ENCODE measurements at regions not wholly inside any gene's neighbourhood (a gene's known extent, or its start where the extent isn't known, plus 50 kb on each side); places are given as distances from the start of the nearest gene placed in this dataset.

- Mint-ChIP-seq H3K27me3 (no peaks in the 10 kb centered on the region), H3K27ac (no peak overlapping the region), H3K4me1 (no peaks in the 10 kb centered on the region), H3K9me3 (no peaks in the 10 kb centered on the region), H3K4me3 (no peak overlapping the region), H3K36me3 (ENCODE audit: low read depth) (no peaks in the 10 kb centered on the region)
- no peak for DNase-seq
- ATAC-seq = no peak
Observed at GRCh38 chr10:106183041-106183440, 981.5 kb downstream of the SORCS1 start.

GRCh38 chr10:106182542-106182941 is 982.0 kb downstream of the SORCS1 start:
- H3K4me1 Mint-ChIP-seq = no peaks in the 10 kb centered on the region
- no peaks in the 10 kb centered on the region for H3K9me3 Mint-ChIP-seq
- DNase-seq (no peak), ATAC-seq (no peak)
- H3K27me3 Mint-ChIP-seq = no peaks in the 10 kb centered on the region
- H3K27ac Mint-ChIP-seq = no peak overlapping the region
- no peaks in the 10 kb centered on the region for H3K36me3 Mint-ChIP-seq (ENCODE audit: low read depth)
- H3K4me3 Mint-ChIP-seq = no peak overlapping the region

GRCh38 chr10:106181501-106181900 is 983.0 kb downstream of the SORCS1 start:
- H3K9me3 Mint-ChIP-seq = no peaks in the 10 kb centered on the region
- no peaks in the 10 kb centered on the region for H3K4me1 Mint-ChIP-seq
- no peaks in the 10 kb centered on the region for H3K36me3 Mint-ChIP-seq (ENCODE audit: low read depth)
- H3K27ac Mint-ChIP-seq = no peak overlapping the region
- ATAC-seq (no peak), DNase-seq (no peak)
- no peaks in the 10 kb centered on the region for H3K27me3 Mint-ChIP-seq
- H3K4me3 Mint-ChIP-seq = no peak overlapping the region

GRCh38 chr10:106179430-106179829 is 985.1 kb downstream of the SORCS1 start:
- ATAC-seq (no peak), DNase-seq (no peak)

GRCh38 chr10:106175760-106176377 is 988.6 kb downstream of the SORCS1 start:
- no peaks in the 10 kb centered on the region for H3K36me3 Mint-ChIP-seq (ENCODE audit: low read depth)
- ATAC-seq = no peak
- H3K27ac Mint-ChIP-seq = no peak overlapping the region
- H3K4me3 Mint-ChIP-seq = no peak overlapping the region
- H3K4me1 Mint-ChIP-seq = no peaks in the 10 kb centered on the region
- DNase-seq = no peak
- no peaks in the 10 kb centered on the region for H3K27me3 Mint-ChIP-seq
- no peaks in the 10 kb centered on the region for H3K9me3 Mint-ChIP-seq

More at GRCh38 chr10:106179430-106179829, 985.1 kb downstream of the SORCS1 start:
- Mint-ChIP-seq H3K36me3 (ENCODE audit: low read depth) (no peaks in the 10 kb centered on the region), H3K4me3 (no peak overlapping the region), H3K27me3 (no peaks in the 10 kb centered on the region), H3K27ac (no peak overlapping the region), H3K4me1 (no peaks in the 10 kb centered on the region), H3K9me3 (no peaks in the 10 kb centered on the region)

- no peak overlapping the region for H3K27ac Mint-ChIP-seq
- no peak overlapping the region for H3K4me3 Mint-ChIP-seq
- H3K36me3 Mint-ChIP-seq (ENCODE audit: low read depth) = no peaks in the 10 kb centered on the region
- no peaks in the 10 kb centered on the region for H3K9me3 Mint-ChIP-seq
- DNase-seq (no peak), ATAC-seq (no peak)
- no peaks in the 10 kb centered on the region for H3K27me3 Mint-ChIP-seq
- H3K4me1 Mint-ChIP-seq = no peaks in the 10 kb centered on the region
Observed at GRCh38 chr10:106173838-106174237, 990.7 kb downstream of the SORCS1 start.

- ATAC-seq (no peak), DNase-seq (no peak)
- Mint-ChIP-seq H3K4me1 (no peaks in the 10 kb centered on the region), H3K9me3 (no peaks in the 10 kb centered on the region), H3K27ac (no peak overlapping the region), H3K27me3 (no peaks in the 10 kb centered on the region), H3K4me3 (no peak overlapping the region), H3K36me3 (ENCODE audit: low read depth) (no peaks in the 10 kb centered on the region)
Observed at GRCh38 chr10:106169241-106169640, 995.3 kb downstream of the SORCS1 start.

- no peaks in the 10 kb centered on the region for H3K27me3 Mint-ChIP-seq
- ATAC-seq (no peak), DNase-seq (no peak)
- H3K27ac Mint-ChIP-seq = no peak overlapping the region
- peaks cover 5% of the 10 kb centered on the region for H3K9me3 Mint-ChIP-seq
- no peaks in the 10 kb centered on the region for H3K36me3 Mint-ChIP-seq (ENCODE audit: low read depth)
- no peaks in the 10 kb centered on the region for H3K4me1 Mint-ChIP-seq
- no peak overlapping the region for H3K4me3 Mint-ChIP-seq
Observed at GRCh38 chr10:106167946-106168345, 996.6 kb downstream of the SORCS1 start.

GRCh38 chr10:106158241-106158640 is 1006.3 kb downstream of the SORCS1 start:
- Mint-ChIP-seq H3K27me3 (no peaks in the 10 kb centered on the region), H3K27ac (no peak overlapping the region)

GRCh38 chr10:106147021-106147420 is 1017.5 kb downstream of the SORCS1 start:
- Mint-ChIP-seq H3K27ac (no peak overlapping the region), H3K9me3 (no peaks in the 10 kb centered on the region), H3K36me3 (ENCODE audit: low read depth) (no peaks in the 10 kb centered on the region), H3K27me3 (no peaks in the 10 kb centered on the region), H3K4me1 (no peaks in the 10 kb centered on the region), H3K4me3 (no peak overlapping the region)
- ATAC-seq (no peak), DNase-seq (no peak)

More at GRCh38 chr10:106158241-106158640, 1006.3 kb downstream of the SORCS1 start:
- Mint-ChIP-seq H3K4me3 (no peak overlapping the region), H3K36me3 (ENCODE audit: low read depth) (no peaks in the 10 kb centered on the region), H3K9me3 (peaks cover 12% of the 10 kb centered on the region), H3K4me1 (no peaks in the 10 kb centered on the region)
- ATAC-seq (no peak), DNase-seq (no peak)

GRCh38 chr10:106139915-106140314 is 1024.6 kb downstream of the SORCS1 start:
- no peaks in the 10 kb centered on the region for H3K27me3 Mint-ChIP-seq
- DNase-seq = no peak
- ATAC-seq = no peak
- H3K27ac Mint-ChIP-seq = no peak overlapping the region
- H3K4me3 Mint-ChIP-seq = no peak overlapping the region
- H3K36me3 Mint-ChIP-seq (ENCODE audit: low read depth) = no peaks in the 10 kb centered on the region
- H3K9me3 Mint-ChIP-seq = no peaks in the 10 kb centered on the region
- no peaks in the 10 kb centered on the region for H3K4me1 Mint-ChIP-seq

- no peaks in the 10 kb centered on the region for H3K4me1 Mint-ChIP-seq
- DNase-seq (no peak), ATAC-seq (no peak)
- no peak overlapping the region for H3K4me3 Mint-ChIP-seq
- no peaks in the 10 kb centered on the region for H3K27me3 Mint-ChIP-seq
- H3K9me3 Mint-ChIP-seq = peaks cover 3% of the 10 kb centered on the region
- H3K36me3 Mint-ChIP-seq (ENCODE audit: low read depth) = no peaks in the 10 kb centered on the region
- no peak overlapping the region for H3K27ac Mint-ChIP-seq
Observed at GRCh38 chr10:106136175-106136574, 1028.3 kb downstream of the SORCS1 start.

- H3K4me3 Mint-ChIP-seq = no peak overlapping the region
- no peaks in the 10 kb centered on the region for H3K4me1 Mint-ChIP-seq
- peaks cover 3% of the 10 kb centered on the region for H3K9me3 Mint-ChIP-seq
- no peaks in the 10 kb centered on the region for H3K36me3 Mint-ChIP-seq (ENCODE audit: low read depth)
- DNase-seq = no peak
- no peaks in the 10 kb centered on the region for H3K27me3 Mint-ChIP-seq
- no peak for ATAC-seq
- H3K27ac Mint-ChIP-seq = no peak overlapping the region
Observed at GRCh38 chr10:106134326-106135000, 1030.0 kb downstream of the SORCS1 start.

- ATAC-seq (no peak), DNase-seq (no peak)
- H3K36me3 Mint-ChIP-seq (ENCODE audit: low read depth) = no peaks in the 10 kb centered on the region
- H3K9me3 Mint-ChIP-seq = peaks cover 3% of the 10 kb centered on the region
- no peaks in the 10 kb centered on the region for H3K27me3 Mint-ChIP-seq
- no peak overlapping the region for H3K27ac Mint-ChIP-seq
- H3K4me1 Mint-ChIP-seq = no peaks in the 10 kb centered on the region
- H3K4me3 Mint-ChIP-seq = no peak overlapping the region
Observed at GRCh38 chr10:106133451-106133850, 1031.1 kb downstream of the SORCS1 start.

GRCh38 chr10:106132956-106133355 is 1031.5 kb downstream of the SORCS1 start:
- no peak overlapping the region for H3K4me3 Mint-ChIP-seq
- DNase-seq = no peak
- H3K27me3 Mint-ChIP-seq = no peaks in the 10 kb centered on the region
- H3K4me1 Mint-ChIP-seq = no peaks in the 10 kb centered on the region
- no peaks in the 10 kb centered on the region for H3K36me3 Mint-ChIP-seq (ENCODE audit: low read depth)
- no peak for ATAC-seq
- H3K27ac Mint-ChIP-seq = no peak overlapping the region
- peaks cover 3% of the 10 kb centered on the region for H3K9me3 Mint-ChIP-seq
